GM23248 (cell line): ENCODE measurements at regions not wholly inside any gene's neighbourhood (a gene's known extent, or its start where the extent isn't known, plus 50 kb on each side); places are given as distances from the start of the nearest gene placed in this dataset.
A peak's percentile ranks its signal among the peaks of the same experiment; 100 is the strongest.

Experiments
- DNase-seq: peaks from one replicate; pipeline ENCODE4 v3.0.0-alpha.2; 2015
- H2AFZ ChIP-seq: fragments of 200-600 bp; sonication (generic); 2 replicates; pipeline ENCODE4 v1.6.1; 2016; ENCODE audit warnings: antibody characterized with exemption
- H3F3A ChIP-seq: fragments of 200-600 bp; sonication (generic); 2 replicates; pipeline ENCODE4 v1.6.1; 2016; ENCODE audit warnings: mild to moderate bottlenecking, antibody characterized with exemption, mixed run types; ENCODE audit not compliant: insufficient read depth
- H3K27ac ChIP-seq: fragments of 200-600 bp; sonication (generic); 2 replicates; pipeline ENCODE4 v1.5.1; 2016; ENCODE audit warnings: mild to moderate bottlenecking
- H3K27me3 ChIP-seq: fragments of 200-600 bp; sonication (generic); replicated peaks from 2 replicates; pipeline ENCODE4 v1.6.1; 2016; ENCODE audit warnings: mild to moderate bottlenecking; ENCODE audit not compliant: insufficient read depth
- H3K36me3 ChIP-seq: fragments of 200-600 bp; sonication (generic); 2 replicates; pipeline ENCODE4 v1.6.1; 2016; ENCODE audit warnings: low read depth, mild to moderate bottlenecking
- H3K4me1 ChIP-seq: fragments of 200-600 bp; sonication (generic); 2 replicates; pipeline ENCODE4 v1.6.1; 2016; ENCODE audit warnings: mild to moderate bottlenecking; ENCODE audit not compliant: insufficient read depth
- H3K4me2 ChIP-seq: fragments of 200-600 bp; sonication (generic); one replicate; pipeline ENCODE4 v1.6.1; 2016; ENCODE audit warnings: mild to moderate bottlenecking; ENCODE audit not compliant: unreplicated experiment
- H3K4me3 ChIP-seq: fragments of 200-600 bp; sonication (generic); 2 replicates; pipeline ENCODE4 v1.5.1; 2016; ENCODE audit warnings: mild to moderate bottlenecking
- H3K79me2 ChIP-seq: fragments of 200-600 bp; sonication (generic); 2 replicates; pipeline ENCODE4 v1.6.1; 2016; ENCODE audit warnings: mild to moderate bottlenecking; ENCODE audit not compliant: insufficient read depth
- H3K9ac ChIP-seq: fragments of 200-600 bp; sonication (generic); 2 replicates; pipeline ENCODE4 v1.6.1; 2016; ENCODE audit warnings: mild to moderate bottlenecking
- H3K9me2 ChIP-seq: fragments of 200-600 bp; sonication (generic); 2 replicates; pipeline ENCODE4 v1.6.1; 2016; ENCODE audit warnings: mixed run types, mild to moderate bottlenecking, moderate library complexity; ENCODE audit not compliant: insufficient read depth
- H3K9me3 ChIP-seq: fragments of 200-600 bp; sonication (generic); one replicate; pipeline ENCODE4 v1.6.1; 2017; ENCODE audit warnings: low read depth
- H4K20me1 ChIP-seq: fragments of 200-600 bp; sonication (generic); 2 replicates; pipeline ENCODE4 v1.6.0; 2016; ENCODE audit not compliant: insufficient read depth
- EZH2 ChIP-seq: fragments of 200-600 bp; sonication (generic); IDR thresholded peaks from 2 replicates; pipeline ENCODE4 v1.6.1; 2018; ENCODE audit warnings: antibody characterized with exemption, mild to moderate bottlenecking; ENCODE audit not compliant: insufficient read depth, poor library complexity, severe bottlenecking
- EZH2phosphoT487 ChIP-seq: fragments of 200-600 bp; sonication (generic); IDR thresholded peaks from 2 replicates; pipeline ENCODE4 v1.6.1; 2018; ENCODE audit warnings: antibody characterized with exemption, moderate library complexity, mild to moderate bottlenecking, low read depth; ENCODE audit not compliant: insufficient read depth
- WGBS, 2 experiments: methylation state at CpG; one replicate each; pipeline ENCODE4 v1.1.6; 2015 to 2017; ENCODE audit warnings: low lambda C conversion rate in 2 of 2, low coverage in 1 of 2; ENCODE audit errors: missing lambda C conversion rate in 2 of 2; 5-methylcytosine and 5-hydroxymethylcytosine counted together
- in situ Hi-C: fragments of 300-500 bp; cut with MboI; formaldehyde crosslinking; loops from 2 replicates; pipeline ENCODE4 v1.15.0; 2020

DNA sequence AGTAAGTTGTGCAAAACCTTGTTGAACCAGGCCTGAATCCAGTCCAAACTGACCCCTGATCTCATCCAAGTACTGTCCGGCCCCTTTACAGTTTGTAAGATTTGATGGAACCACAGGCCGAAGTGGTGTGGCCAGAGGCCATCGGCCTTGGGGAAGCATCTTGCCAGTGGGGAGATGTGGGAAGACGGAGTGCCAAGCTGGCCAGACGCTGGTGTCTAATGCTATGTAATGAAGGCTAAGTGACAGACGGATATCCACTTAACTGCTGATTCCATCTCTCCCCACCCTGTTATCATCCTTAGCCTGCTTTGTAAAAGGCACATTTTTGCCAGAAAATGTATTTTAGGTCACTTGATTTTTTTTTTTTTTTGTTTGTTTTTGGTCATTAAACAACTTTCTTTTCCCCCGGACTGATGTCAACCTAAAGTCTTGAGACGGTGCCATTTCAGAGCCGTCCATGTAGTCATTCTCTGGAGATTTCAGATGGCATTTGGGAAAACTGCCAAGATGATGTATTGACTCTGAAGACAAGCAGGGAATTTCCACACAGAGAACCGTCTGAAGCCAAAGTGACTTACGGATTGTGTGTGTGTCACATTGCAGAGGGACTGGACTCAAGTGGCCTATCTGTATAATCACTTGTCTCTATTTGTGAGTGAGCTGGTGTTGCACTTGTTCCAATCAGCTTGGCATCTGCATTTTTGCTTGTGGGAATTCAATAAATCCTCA lies 86.5 kb upstream of the MANSC4 start:
- in situ Hi-C loops = no loop called here
- Histone ChIP-seq H3K9ac (peak overlapping the region; percentile 56), H3K36me3 (no peaks in the 10 kb centered on the region), H4K20me1 (no peaks in the 10 kb centered on the region), H3K4me3 (no peak overlapping the region), H2AFZ (peak overlapping the region; percentile 54), H3F3A (peaks cover 62% of the 10 kb centered on the region), H3K4me1 (peaks cover 77% of the 10 kb centered on the region), H3K27ac (peak overlapping the region; percentile 95), H3K27me3 (no peaks in the 10 kb centered on the region), H3K9me3 (no peaks in the 10 kb centered on the region), H3K79me2 (no peaks in the 10 kb centered on the region), H3K9me2 (no peaks in the 10 kb centered on the region), H3K4me2 (peak overlapping the region; percentile 10)
- peak; percentile 85 for DNase-seq
- TF ChIP-seq EZH2phosphoT487 (no peak), EZH2 (no peak)
- WGBS, 2 experiments = 30 to 33% methylated on average over 11 of the region's 11 CpGs

GRCh38 chr12:27865421-27865820 lies 85.4 kb upstream of the MANSC4 start:
- Histone ChIP-seq H3K79me2 (no peaks in the 10 kb centered on the region), H3K9me2 (no peaks in the 10 kb centered on the region), H3K4me3 (peak overlapping the region; percentile 11; the same call in 1 of the 2 replicates), H2AFZ (peak overlapping the region; percentile 54), H3K27me3 (no peaks in the 10 kb centered on the region), H3K4me2 (peak overlapping the region; percentile 54), H4K20me1 (no peaks in the 10 kb centered on the region), H3K4me1 (peaks cover 66% of the 10 kb centered on the region), H3F3A (peaks cover 53% of the 10 kb centered on the region), H3K9me3 (no peaks in the 10 kb centered on the region), H3K36me3 (no peaks in the 10 kb centered on the region), H3K27ac (peak overlapping the region; percentile 95), H3K9ac (peak overlapping the region; percentile 56)
- peak; percentile 91 for DNase-seq
- in situ Hi-C loops = no loop called here
- 7 to 8% methylated on average over 3 of the region's 3 CpGs for WGBS, 2 experiments
- TF ChIP-seq EZH2phosphoT487 (0 out of 2 replicates have a peak, but pooled peaks have one; percentile 68), EZH2 (no peak)

DNA sequence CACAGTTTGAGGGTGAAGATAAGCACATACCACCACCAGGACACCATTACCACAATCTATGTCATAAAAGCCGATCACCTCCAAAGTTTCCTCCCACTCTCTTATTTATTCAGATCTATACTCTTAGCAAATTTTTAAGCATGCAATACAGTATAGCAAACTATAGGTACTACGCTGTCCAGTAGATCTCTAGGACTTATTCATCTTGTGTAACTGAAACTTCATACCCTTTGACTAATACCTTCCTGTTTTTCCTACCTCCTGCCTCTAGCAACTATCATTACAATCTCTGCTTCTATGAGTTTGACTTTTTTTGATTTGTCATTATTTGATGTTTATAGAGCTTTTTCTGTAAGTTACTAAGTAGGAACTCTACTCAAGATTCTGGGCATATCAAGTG lies 84.5 kb upstream of the MANSC4 start:
- in situ Hi-C loops = no loop called here
- 88 to 98% methylated on average over 2 of the region's 2 CpGs for WGBS, 2 experiments
- no peak for TF ChIP-seq EZH2phosphoT487
- TF ChIP-seq EZH2 = no peak
- Histone ChIP-seq H3K79me2 (no peaks in the 10 kb centered on the region), H3K27ac (peak overlapping the region; percentile 95), H3K4me2 (peak overlapping the region; percentile 54), H2AFZ (peak overlapping the region; percentile 54; the same call in 1 of the 2 replicates), H3K4me3 (no peak overlapping the region), H3K9me3 (no peaks in the 10 kb centered on the region), H3K9me2 (no peaks in the 10 kb centered on the region), H3F3A (peaks cover 52% of the 10 kb centered on the region), H4K20me1 (no peaks in the 10 kb centered on the region), H3K27me3 (no peaks in the 10 kb centered on the region), H3K36me3 (no peaks in the 10 kb centered on the region), H3K4me1 (peaks cover 57% of the 10 kb centered on the region), H3K9ac (peak overlapping the region; percentile 53; the same call in 1 of the 2 replicates)
- peak; percentile 40 for DNase-seq

- H3K9me3 ChIP-seq = no peaks in the 10 kb centered on the region
- H3K27ac ChIP-seq = peak overlapping the region; percentile 95
- TF ChIP-seq EZH2phosphoT487 (no peak), EZH2 (no peak)
- H3K4me1 ChIP-seq = peaks cover 50% of the 10 kb centered on the region
- H3K27me3 ChIP-seq = no peaks in the 10 kb centered on the region
- no peaks in the 10 kb centered on the region for H3K36me3 ChIP-seq
- H3K4me3 ChIP-seq = no peak overlapping the region
- no peaks in the 10 kb centered on the region for H3K9me2 ChIP-seq
- H2AFZ ChIP-seq = peak overlapping the region; percentile 32
- H4K20me1 ChIP-seq = no peaks in the 10 kb centered on the region
- no peak overlapping the region for H3K9ac ChIP-seq
- WGBS, 2 experiments = 54 to 70% methylated on average over 6 of the region's 6 CpGs
- DNase-seq = no peak
- in situ Hi-C loops = no loop called here
- peaks cover 45% of the 10 kb centered on the region for H3F3A ChIP-seq
- H3K79me2 ChIP-seq = no peaks in the 10 kb centered on the region
- no peak overlapping the region for H3K4me2 ChIP-seq
These were observed 83.8 kb upstream of the MANSC4 start for GRCh38 chr12:27863839-27864238.
